Smooth muscle cell (in vitro differentiated cells): ENCODE measurements at regions not wholly inside any gene's neighbourhood (a gene's known extent, or its start where the extent isn't known, plus 50 kb on each side); places are given as distances from the start of the nearest gene placed in this dataset.

Experiments used
- DNase-seq: peaks from one replicate; lab custom pipeline; 2025; ENCODE audit not compliant: unreplicated experiment; lab: John Stamatoyannopoulos, UW
- H2AFZ ChIP-seq: fragments of 200-600 bp; sonication (generic); 2 replicates; pipeline ENCODE4 v1.6.0; 2016; ENCODE audit warnings: antibody characterized with exemption, low read depth, mild to moderate bottlenecking
- H3F3A ChIP-seq: fragments of 200-600 bp; sonication (generic); 2 replicates; pipeline ENCODE4 v1.6.0; 2017; ENCODE audit warnings: antibody characterized with exemption, low read depth
- H3K27ac ChIP-seq: fragments of 200-600 bp; sonication (generic); 2 replicates; pipeline ENCODE4 v1.5.1; 2016; ENCODE audit warnings: low read depth, mild to moderate bottlenecking
- H3K27me3 ChIP-seq: fragments of 200-600 bp; sonication (generic); 2 replicates; pipeline ENCODE4 v1.6.1; 2016; ENCODE audit warnings: low read depth, mild to moderate bottlenecking
- H3K36me3 ChIP-seq: fragments of 200-600 bp; sonication (generic); 2 replicates; pipeline ENCODE4 v1.5.1; 2016; ENCODE audit warnings: low read depth
- H3K4me1 ChIP-seq: fragments of 200-600 bp; sonication (generic); 2 replicates; pipeline ENCODE4 v1.5.1; 2016; ENCODE audit warnings: low read depth
- H3K4me2 ChIP-seq: fragments of 200-600 bp; sonication (generic); 2 replicates; pipeline ENCODE4 v1.6.0; 2016; ENCODE audit warnings: mild to moderate bottlenecking
- H3K4me3 ChIP-seq: fragments of 200-600 bp; sonication (generic); 2 replicates; pipeline ENCODE4 v1.5.1; 2016; ENCODE audit warnings: mild to moderate bottlenecking
- H3K79me2 ChIP-seq: fragments of 200-600 bp; sonication (generic); 2 replicates; pipeline ENCODE4 v1.6.0; 2016; ENCODE audit warnings: low read depth, mild to moderate bottlenecking
- H3K9ac ChIP-seq: fragments of 200-600 bp; sonication (generic); 2 replicates; pipeline ENCODE4 v1.6.0; 2016; ENCODE audit warnings: low read depth
- H3K9me3 ChIP-seq: fragments of 200-600 bp; sonication (generic); replicated peaks from 2 replicates; pipeline ENCODE4 v1.5.1; 2016; ENCODE audit warnings: low read depth
- H4K20me1 ChIP-seq: fragments of 200-600 bp; sonication (generic); 2 replicates; pipeline ENCODE4 v1.6.0; 2016; ENCODE audit warnings: low read depth
- WGBS: methylation state at CpG from one replicate; pipeline ENCODE4 v1.1.7; 2016; ENCODE audit warnings: low lambda C conversion rate; 5-methylcytosine and 5-hydroxymethylcytosine counted together
- TF ChIP-seq, protein P1 (sequence below): fragments of 200-600 bp; sonication (generic); IDR thresholded peaks from 2 replicates; pipeline ENCODE4 v1.5.1; 2017; ENCODE audit warnings: borderline replicate concordance, mild to moderate bottlenecking, antibody characterized with exemption; ENCODE audit not compliant: insufficient read depth, poor library complexity, severe bottlenecking

- no peak overlapping the region for H3K4me2 ChIP-seq
- H3K27ac ChIP-seq = no peak overlapping the region
- H4K20me1 ChIP-seq = no peaks in the 10 kb centered on the region
- no peaks in the 10 kb centered on the region for H3K9me3 ChIP-seq
- TF ChIP-seq, protein P1, sequence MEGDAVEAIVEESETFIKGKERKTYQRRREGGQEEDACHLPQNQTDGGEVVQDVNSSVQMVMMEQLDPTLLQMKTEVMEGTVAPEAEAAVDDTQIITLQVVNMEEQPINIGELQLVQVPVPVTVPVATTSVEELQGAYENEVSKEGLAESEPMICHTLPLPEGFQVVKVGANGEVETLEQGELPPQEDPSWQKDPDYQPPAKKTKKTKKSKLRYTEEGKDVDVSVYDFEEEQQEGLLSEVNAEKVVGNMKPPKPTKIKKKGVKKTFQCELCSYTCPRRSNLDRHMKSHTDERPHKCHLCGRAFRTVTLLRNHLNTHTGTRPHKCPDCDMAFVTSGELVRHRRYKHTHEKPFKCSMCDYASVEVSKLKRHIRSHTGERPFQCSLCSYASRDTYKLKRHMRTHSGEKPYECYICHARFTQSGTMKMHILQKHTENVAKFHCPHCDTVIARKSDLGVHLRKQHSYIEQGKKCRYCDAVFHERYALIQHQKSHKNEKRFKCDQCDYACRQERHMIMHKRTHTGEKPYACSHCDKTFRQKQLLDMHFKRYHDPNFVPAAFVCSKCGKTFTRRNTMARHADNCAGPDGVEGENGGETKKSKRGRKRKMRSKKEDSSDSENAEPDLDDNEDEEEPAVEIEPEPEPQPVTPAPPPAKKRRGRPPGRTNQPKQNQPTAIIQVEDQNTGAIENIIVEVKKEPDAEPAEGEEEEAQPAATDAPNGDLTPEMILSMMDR = no peak
- no peak overlapping the region for H2AFZ ChIP-seq
- no peaks in the 10 kb centered on the region for H3K79me2 ChIP-seq
- H3K27me3 ChIP-seq = no peaks in the 10 kb centered on the region
- no peak overlapping the region for H3K4me3 ChIP-seq
- no peaks in the 10 kb centered on the region for H3F3A ChIP-seq
- no peak overlapping the region for H3K9ac ChIP-seq
- no peaks in the 10 kb centered on the region for H3K36me3 ChIP-seq
- DNase-seq = no peak
- no peaks in the 10 kb centered on the region for H3K4me1 ChIP-seq
These were observed 525.9 kb upstream of the TMPO start for GRCh38 chr12:97989366-97989940.

DNA sequence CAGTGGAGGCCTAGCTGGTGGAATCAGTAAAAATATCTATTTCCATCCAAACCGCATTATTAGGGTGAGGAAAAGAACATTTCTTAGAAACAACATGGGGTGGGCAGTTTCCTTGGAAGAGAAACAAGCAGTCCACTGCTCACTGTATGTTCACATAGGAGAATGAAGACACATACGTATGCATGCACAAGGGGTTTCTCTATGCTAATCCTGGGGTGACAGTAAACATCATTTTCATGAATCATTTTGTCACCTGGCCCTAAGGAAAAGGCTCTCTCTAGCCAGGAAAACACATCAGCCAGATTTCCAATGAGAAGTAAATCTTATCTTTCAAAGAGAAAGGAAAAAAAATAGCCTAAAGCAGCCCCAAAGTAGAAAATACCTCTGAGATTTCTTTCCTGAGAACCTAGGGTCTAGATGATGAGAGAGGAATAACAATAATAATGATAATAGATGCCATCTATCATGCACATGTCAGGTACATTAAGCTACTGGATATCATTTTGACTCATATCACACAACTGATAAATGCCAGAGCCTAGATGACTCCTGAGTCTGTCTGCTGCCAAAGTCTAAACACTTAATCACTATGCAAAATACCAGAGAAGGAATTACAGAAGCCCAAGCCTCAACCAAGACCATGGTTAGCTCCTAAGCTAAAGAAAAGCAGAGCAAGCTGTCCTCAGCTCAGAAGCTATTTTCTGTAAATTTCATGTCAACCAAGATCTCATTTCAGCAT lies 520.5 kb upstream of the TMPO start:
- H3K4me2 ChIP-seq = peak overlapping the region; percentile 33
- H3K4me1 ChIP-seq = no peaks in the 10 kb centered on the region
- H3K4me3 ChIP-seq = no peak overlapping the region
- TF ChIP-seq, protein P1 = no peak
- H3K27me3 ChIP-seq = no peaks in the 10 kb centered on the region
- peak overlapping the region; percentile 79 for H3K27ac ChIP-seq
- no peaks in the 10 kb centered on the region for H3K36me3 ChIP-seq
- no peak for DNase-seq
- no peaks in the 10 kb centered on the region for H4K20me1 ChIP-seq
- H3F3A ChIP-seq = peaks cover 8% of the 10 kb centered on the region
- H3K9me3 ChIP-seq = no peaks in the 10 kb centered on the region
- WGBS = 80% methylated on average over 2 of the region's 2 CpGs
- H3K9ac ChIP-seq = no peak overlapping the region
- H3K79me2 ChIP-seq = no peaks in the 10 kb centered on the region
- H2AFZ ChIP-seq = no peak overlapping the region

- no peak for DNase-seq
- no peaks in the 10 kb centered on the region for H3K36me3 ChIP-seq
These were observed 519.8 kb upstream of the TMPO start for GRCh38 chr12:97995559-97995958.

More at GRCh38 chr12:97995559-97995958, 519.8 kb upstream of the TMPO start:
- H3K4me2 ChIP-seq = peak overlapping the region; percentile 33
- WGBS = 20% methylated on average over 2 of the region's 2 CpGs
- H3K4me3 ChIP-seq = no peak overlapping the region
- no peaks in the 10 kb centered on the region for H3K9me3 ChIP-seq
- H3K9ac ChIP-seq = no peak overlapping the region
- no peak overlapping the region for H2AFZ ChIP-seq
- H3K79me2 ChIP-seq = no peaks in the 10 kb centered on the region
- no peaks in the 10 kb centered on the region for H3K4me1 ChIP-seq
- H3K27me3 ChIP-seq = no peaks in the 10 kb centered on the region
- no peaks in the 10 kb centered on the region for H4K20me1 ChIP-seq
- TF ChIP-seq, protein P1 = no peak
- H3F3A ChIP-seq = peaks cover 8% of the 10 kb centered on the region
- peak overlapping the region; percentile 79 for H3K27ac ChIP-seq
